ENCODE measurements at regions not wholly inside any gene's neighbourhood (a gene's known extent, or its start where the extent isn't known, plus 50 kb on each side); places are given as distances from the start of the nearest gene placed in this dataset.

- Histone ChIP-seq H3K4me3 (no peak overlapping the region), H3K4me1 (replicated peaks in 1 of 2) (no peaks in the 10 kb centered on the region), H3K27ac (no peak overlapping the region)
- in situ Hi-C loops (cut with MboI; ENCODE audit: low pct_unique_long_range_greater_than_20kb in 2 of 9, low sequenced_read_pairs in 9 of 9, unreplicated experiment in 9 of 9): loop anchor here in 1 of 9 experiments (25.0 kb wide), 1 partner anchor 106 kb away; the partner anchor contains the start of gene COL11A1
- no peak for ATAC-seq (replicated peaks in 6 of 8)
Measured at GRCh38 chr1:103218369-103218768, 110.0 kb upstream of the COL11A1 start.

GRCh38 chr1:103211073-103211472 lies 102.8 kb upstream of the COL11A1 start:
- H3K4me3 ChIP-seq: no peak overlapping the region
- no peak overlapping the region for H3K27ac ChIP-seq
- WGBS, 10 experiments: 0 to 88% (median 71%) methylated on average over 1 of the region's 1 CpG; no CpG with 5 or more reads in 1 of the 10 experiments
- ATAC-seq (replicated peaks in 6 of 8): peak in 2 of 8 experiments; percentile 10 to 29
- no peaks in the 10 kb centered on the region for H3K4me1 ChIP-seq (replicated peaks in 1 of 2)
- in situ Hi-C loops (cut with MboI; ENCODE audit: low pct_unique_long_range_greater_than_20kb in 2 of 9, low sequenced_read_pairs in 9 of 9, unreplicated experiment in 9 of 9): loop anchor here in 1 of 9 experiments (25.0 kb wide), 1 partner anchor 99 kb away; the partner anchor contains the start of gene COL11A1

- Histone ChIP-seq H3K27ac (no peak overlapping the region), H3K4me3 (no peak overlapping the region), H3K4me1 (replicated peaks in 1 of 2) (no peaks in the 10 kb centered on the region)
- in situ Hi-C loops (cut with MboI; ENCODE audit: low pct_unique_long_range_greater_than_20kb in 2 of 9, low sequenced_read_pairs in 9 of 9, unreplicated experiment in 9 of 9): loop anchor here in 1 of 9 experiments (25.0 kb wide), 1 partner anchor 97 kb away; the partner anchor contains the start of gene COL11A1
- WGBS, 10 experiments: 40 to 89% (median 81%) methylated on average over 1 to 2 of the region's 2 CpGs; no CpG with 5 or more reads in 2 of the 10 experiments
- ATAC-seq (replicated peaks in 6 of 8): no peak
Measured at GRCh38 chr1:103208844-103209243, 100.5 kb upstream of the COL11A1 start.

DNA sequence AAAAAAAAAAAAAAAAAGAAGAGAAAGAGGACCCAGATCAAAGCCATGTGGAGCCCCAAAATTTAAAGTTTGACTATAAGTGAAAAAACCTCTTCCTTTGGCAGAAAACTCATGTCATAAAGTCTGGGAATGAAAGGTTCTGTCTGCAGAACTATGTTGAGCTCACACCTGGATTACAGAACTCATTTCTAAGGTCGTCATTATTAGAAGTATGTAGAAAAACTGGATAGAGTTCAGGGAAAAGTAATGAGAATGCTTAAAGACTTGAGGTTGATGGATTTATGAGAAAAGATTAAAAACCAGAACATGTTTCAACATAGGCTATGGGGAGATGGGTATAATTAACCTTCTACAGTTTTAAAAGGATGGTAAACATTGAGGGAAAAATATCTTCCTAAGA lies 90.7 kb upstream of the COL11A1 start:
- ATAC-seq (replicated peaks in 6 of 8): no peak
- H3K4me1 ChIP-seq (replicated peaks in 1 of 2): peaks cover 0 to 3% of the 10 kb centered on the region in 2 donors
- no peak overlapping the region for H3K4me3 ChIP-seq
- WGBS, 10 experiments: 25 to 100% (median 90%) methylated on average over 1 of the region's 1 CpG; no CpG with 5 or more reads in 1 of the 10 experiments
- in situ Hi-C loops (cut with MboI; ENCODE audit: low pct_unique_long_range_greater_than_20kb in 2 of 9, low sequenced_read_pairs in 9 of 9, unreplicated experiment in 9 of 9): no loop called here
- H3K27ac ChIP-seq: no peak overlapping the region

- Histone ChIP-seq H3K4me3 (no peak overlapping the region), H3K27ac (no peak overlapping the region), H3K4me1 (replicated peaks in 1 of 2) (peaks cover 0 to 3% of the 10 kb centered on the region in 2 donors)
- ATAC-seq (replicated peaks in 6 of 8): no peak
- in situ Hi-C loops (cut with MboI; ENCODE audit: low pct_unique_long_range_greater_than_20kb in 2 of 9, low sequenced_read_pairs in 9 of 9, unreplicated experiment in 9 of 9): no loop called here
- 23 to 100% (median 91%) methylated on average over 1 to 2 of the region's 2 CpGs for WGBS, 10 experiments
Measured at GRCh38 chr1:103198076-103198475, 89.8 kb upstream of the COL11A1 start.

DNA sequence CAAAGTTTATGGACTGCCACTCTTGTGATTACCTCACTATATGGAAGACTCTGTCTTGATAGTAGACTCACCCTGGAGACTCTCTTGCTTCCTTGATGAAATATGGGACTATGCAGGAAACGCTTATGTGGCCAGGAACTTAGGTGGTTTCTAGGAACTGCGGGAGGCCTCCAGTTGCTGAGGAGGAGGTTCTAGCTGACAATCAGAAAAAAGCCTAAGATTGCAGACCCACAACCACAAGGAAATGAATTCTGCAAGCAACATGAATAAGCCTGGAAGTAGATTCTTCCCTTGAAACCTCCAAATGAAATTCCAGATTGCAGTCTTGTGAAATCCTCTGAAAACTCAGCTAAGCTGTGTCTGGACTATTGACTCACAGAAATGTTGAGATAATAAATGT lies 88.9 kb upstream of the COL11A1 start:
- H3K4me3 ChIP-seq: no peak overlapping the region
- no peak overlapping the region for H3K27ac ChIP-seq
- ATAC-seq (replicated peaks in 6 of 8): peak in 2 of 8 experiments; percentile 58 to 65
- WGBS, 10 experiments: 63 to 100% (median 92%) methylated on average over 1 to 2 of the region's 2 CpGs; no CpG with 5 or more reads in 3 of the 10 experiments
- in situ Hi-C loops (cut with MboI; ENCODE audit: low pct_unique_long_range_greater_than_20kb in 2 of 9, low sequenced_read_pairs in 9 of 9, unreplicated experiment in 9 of 9): no loop called here
- peaks cover 0 to 3% of the 10 kb centered on the region in 2 donors for H3K4me1 ChIP-seq (replicated peaks in 1 of 2)

- WGBS, 10 experiments: 6 to 62% (median 39%) methylated on average over 1 to 4 of the region's 4 CpGs
- Histone ChIP-seq H3K27ac (no peak overlapping the region), H3K4me1 (replicated peaks in 1 of 2) (peaks cover 0 to 3% of the 10 kb centered on the region in 2 donors), H3K4me3 (no peak overlapping the region)
- in situ Hi-C loops (cut with MboI; ENCODE audit: low pct_unique_long_range_greater_than_20kb in 2 of 9, low sequenced_read_pairs in 9 of 9, unreplicated experiment in 9 of 9): no loop called here
- ATAC-seq (replicated peaks in 6 of 8): peak in 2 of 8 experiments; percentile 42 to 56
Measured at GRCh38 chr1:103194984-103195383, 86.7 kb upstream of the COL11A1 start.

DNA sequence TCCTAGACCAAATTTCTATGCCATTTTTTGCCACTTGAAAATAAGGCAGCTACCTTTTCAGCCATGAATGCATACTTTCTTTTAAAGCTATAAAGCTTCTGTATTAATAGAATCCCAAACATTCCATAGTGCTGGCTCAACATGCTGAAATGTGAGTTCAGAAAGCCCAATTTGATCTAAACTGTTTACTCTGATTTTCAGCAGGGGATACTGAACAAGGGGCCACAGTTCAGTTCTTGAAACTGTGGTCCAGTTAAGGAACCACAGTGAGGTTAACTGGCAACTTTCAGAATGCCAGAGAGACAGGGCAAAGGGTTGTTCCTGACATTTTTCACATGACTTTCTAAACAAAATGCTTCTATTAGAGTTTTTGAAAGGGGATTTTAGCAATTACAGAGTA lies 85.7 kb upstream of the COL11A1 start:
- in situ Hi-C loops (cut with MboI; ENCODE audit: low pct_unique_long_range_greater_than_20kb in 2 of 9, low sequenced_read_pairs in 9 of 9, unreplicated experiment in 9 of 9): no loop called here
- peaks cover 0 to 3% of the 10 kb centered on the region in 2 donors for H3K4me1 ChIP-seq (replicated peaks in 1 of 2)
- no peak overlapping the region for H3K4me3 ChIP-seq
- no peak overlapping the region for H3K27ac ChIP-seq
- no peak for ATAC-seq (replicated peaks in 6 of 8)

GRCh38 chr1:103191327-103191726 lies 83.0 kb upstream of the COL11A1 start:
- peaks cover 0 to 3% of the 10 kb centered on the region in 2 donors for H3K4me1 ChIP-seq (replicated peaks in 1 of 2)
- no peak overlapping the region for H3K4me3 ChIP-seq
- WGBS, 10 experiments: 0 to 95% (median 67%) methylated on average over 1 to 2 of the region's 2 CpGs; no CpG with 5 or more reads in 1 of the 10 experiments
- no peak overlapping the region for H3K27ac ChIP-seq
- in situ Hi-C loops (cut with MboI; ENCODE audit: low pct_unique_long_range_greater_than_20kb in 2 of 9, low sequenced_read_pairs in 9 of 9, unreplicated experiment in 9 of 9): no loop called here
- ATAC-seq (replicated peaks in 6 of 8): peak in 2 of 8 experiments; percentile 10 to 22

DNA sequence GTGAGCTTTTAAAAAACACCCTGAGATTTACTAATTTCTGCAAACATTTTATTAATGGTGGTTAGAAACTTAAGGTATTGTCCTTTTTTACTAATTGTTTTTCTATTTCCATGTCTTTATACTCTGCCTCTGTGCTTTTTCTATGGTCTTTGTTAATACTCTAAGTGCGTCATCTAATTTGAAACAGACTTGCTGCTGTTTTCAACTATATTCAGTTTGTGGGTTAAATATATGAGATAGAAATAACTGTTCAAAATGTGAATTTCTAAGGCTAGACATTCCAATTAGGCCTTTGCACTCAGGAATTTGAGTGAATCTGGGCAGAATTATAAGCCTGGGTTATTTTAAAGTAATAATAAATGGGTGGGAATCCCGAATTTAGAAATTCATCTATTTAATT lies 82.4 kb upstream of the COL11A1 start:
- Histone ChIP-seq H3K4me3 (no peak overlapping the region), H3K4me1 (replicated peaks in 1 of 2) (peaks cover 0 to 3% of the 10 kb centered on the region in 2 donors), H3K27ac (no peak overlapping the region)
- ATAC-seq (replicated peaks in 6 of 8): peak in 1 of 8 experiments; percentile 25
- WGBS, 10 experiments: 5 to 100% (median 76%) methylated on average over 1 to 2 of the region's 2 CpGs
- in situ Hi-C loops (cut with MboI; ENCODE audit: low pct_unique_long_range_greater_than_20kb in 2 of 9, low sequenced_read_pairs in 9 of 9, unreplicated experiment in 9 of 9): no loop called here

GRCh38 chr1:103187673-103188072 lies 79.4 kb upstream of the COL11A1 start:
- Histone ChIP-seq H3K4me3 (no peak overlapping the region), H3K4me1 (replicated peaks in 1 of 2) (no peaks in the 10 kb centered on the region), H3K27ac (no peak overlapping the region)
- in situ Hi-C loops (cut with MboI; ENCODE audit: low pct_unique_long_range_greater_than_20kb in 2 of 9, low sequenced_read_pairs in 9 of 9, unreplicated experiment in 9 of 9): no loop called here
- ATAC-seq (replicated peaks in 6 of 8): no peak
- WGBS, 10 experiments: 17 to 100% (median 87%) methylated on average over 1 of the region's 1 CpG; no CpG with 5 or more reads in 2 of the 10 experiments

DNA sequence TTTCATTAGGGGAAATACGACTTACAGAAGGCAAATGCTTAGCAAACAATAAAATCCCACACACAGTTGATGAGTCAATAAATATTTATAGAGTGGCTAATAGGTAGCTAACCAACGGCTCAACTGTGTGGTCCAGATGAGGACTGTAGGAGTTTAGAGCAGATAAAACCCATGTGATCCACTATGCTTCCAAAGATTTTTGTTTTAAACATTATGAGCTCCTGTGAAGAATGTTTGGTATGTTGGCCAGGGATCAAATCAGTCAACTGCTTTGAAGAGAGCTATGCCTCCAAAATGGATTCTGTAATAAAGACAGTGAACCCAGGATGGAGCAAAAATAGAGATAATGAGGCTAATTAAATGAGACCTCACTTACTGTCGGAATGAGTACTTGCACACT lies 72.3 kb upstream of the COL11A1 start:
- Histone ChIP-seq H3K4me3 (no peak overlapping the region), H3K4me1 (replicated peaks in 1 of 2) (no peaks in the 10 kb centered on the region), H3K27ac (no peak overlapping the region)
- WGBS, 10 experiments: 2 to 88% (median 66%) methylated on average over 1 to 3 of the region's 3 CpGs
- in situ Hi-C loops (cut with MboI; ENCODE audit: low pct_unique_long_range_greater_than_20kb in 2 of 9, low sequenced_read_pairs in 9 of 9, unreplicated experiment in 9 of 9): no loop called here
- ATAC-seq (replicated peaks in 6 of 8): no peak

- WGBS, 10 experiments: 0 to 95% (median 82%) methylated on average over 3 to 6 of the region's 6 CpGs
- no peaks in the 10 kb centered on the region for H3K4me1 ChIP-seq (replicated peaks in 1 of 2)
- in situ Hi-C loops (cut with MboI; ENCODE audit: low pct_unique_long_range_greater_than_20kb in 2 of 9, low sequenced_read_pairs in 9 of 9, unreplicated experiment in 9 of 9): no loop called here
- no peak overlapping the region for H3K27ac ChIP-seq
- peak in 3 of 8 experiments; percentile 64 to 87 (median 84) for ATAC-seq (replicated peaks in 6 of 8)
- H3K4me3 ChIP-seq: no peak overlapping the region
Measured at GRCh38 chr1:103177108-103177775, 68.9 kb upstream of the COL11A1 start.
